Progenitor cell of endocrine pancreas (in vitro differentiated cells): ENCODE measurements at regions not wholly inside any gene's neighbourhood (a gene's known extent, or its start where the extent isn't known, plus 50 kb on each side); places are given as distances from the start of the nearest gene placed in this dataset.

Source experiments
- DNase-seq: peaks from one replicate; pipeline ENCODE4 v3.0.0; 2021; ENCODE audit warnings: low spot score; ENCODE audit not compliant: unreplicated experiment
- H3K27ac Mint-ChIP-seq: 2 replicates; pipeline ENCODE4 v1.8.0; 2021; ENCODE audit warnings: mild to moderate bottlenecking, moderate library complexity, mixed read lengths
- H3K27me3 Mint-ChIP-seq: 2 replicates; pipeline ENCODE4 v1.8.0; 2021; ENCODE audit warnings: mixed read lengths
- H3K36me3 Mint-ChIP-seq: 2 replicates; pipeline ENCODE4 v1.8.0; 2022; ENCODE audit warnings: mixed read lengths; ENCODE audit not compliant: insufficient read depth
- H3K4me1 Mint-ChIP-seq: 2 replicates; pipeline ENCODE4 v1.8.0; 2021; ENCODE audit warnings: low read depth, mixed read lengths
- H3K4me3 Mint-ChIP-seq: 2 replicates; pipeline ENCODE4 v1.8.0; 2021; ENCODE audit warnings: low read depth, mild to moderate bottlenecking, moderate library complexity, mixed read lengths
- H3K9me3 Mint-ChIP-seq: 2 replicates; pipeline ENCODE4 v1.8.0; 2021; ENCODE audit warnings: low read depth, mixed read lengths
- CTCF ChIP-seq: fragments of 200-600 bp; sonication (generic); IDR thresholded peaks from one replicate; pipeline ENCODE4 v1.5.0; 2021; ENCODE audit warnings: antibody characterized with exemption, mild to moderate bottlenecking; ENCODE audit not compliant: unreplicated experiment

- Mint-ChIP-seq H3K27ac (no peak overlapping the region), H3K27me3 (no peaks in the 10 kb centered on the region), H3K9me3 (peaks cover 4% of the 10 kb centered on the region), H3K4me3 (no peak overlapping the region), H3K4me1 (no peaks in the 10 kb centered on the region), H3K36me3 (no peaks in the 10 kb centered on the region)
- DNase-seq, result no peak
- no peak for TF ChIP-seq CTCF
Measured at GRCh38 chr3:189404024-189404423, 227.2 kb upstream of the TP63 start.

GRCh38 chr3:189404797-189405484, 226.2 kb upstream of the TP63 start:
- no peaks in the 10 kb centered on the region for H3K27me3 Mint-ChIP-seq
- no peak overlapping the region for H3K27ac Mint-ChIP-seq
- H3K36me3 Mint-ChIP-seq, result no peaks in the 10 kb centered on the region

GRCh38 chr3:189406148-189406547, 225.0 kb upstream of the TP63 start:
- H3K9me3 Mint-ChIP-seq, result peaks cover 4% of the 10 kb centered on the region
- H3K27ac Mint-ChIP-seq, result no peak overlapping the region
- no peak for TF ChIP-seq CTCF
- H3K36me3 Mint-ChIP-seq, result no peaks in the 10 kb centered on the region
- H3K4me3 Mint-ChIP-seq, result no peak overlapping the region
- DNase-seq, result no peak
- no peaks in the 10 kb centered on the region for H3K27me3 Mint-ChIP-seq
- no peaks in the 10 kb centered on the region for H3K4me1 Mint-ChIP-seq

More at GRCh38 chr3:189404797-189405484, 226.2 kb upstream of the TP63 start:
- no peak for TF ChIP-seq CTCF
- Mint-ChIP-seq H3K9me3 (peaks cover 4% of the 10 kb centered on the region), H3K4me3 (no peak overlapping the region), H3K4me1 (no peaks in the 10 kb centered on the region)
- DNase-seq, result no peak

GRCh38 chr3:189410522-189410921, 220.7 kb upstream of the TP63 start:
- Mint-ChIP-seq H3K4me1 (no peaks in the 10 kb centered on the region), H3K36me3 (no peaks in the 10 kb centered on the region), H3K27me3 (no peaks in the 10 kb centered on the region), H3K9me3 (no peaks in the 10 kb centered on the region), H3K4me3 (no peak overlapping the region), H3K27ac (no peak overlapping the region)
- TF ChIP-seq CTCF, result no peak
- no peak for DNase-seq

GRCh38 chr3:189419038-189419437, 212.2 kb upstream of the TP63 start:
- no peak for DNase-seq
- H3K4me1 Mint-ChIP-seq, result no peaks in the 10 kb centered on the region
- no peaks in the 10 kb centered on the region for H3K27me3 Mint-ChIP-seq
- TF ChIP-seq CTCF, result no peak
- no peaks in the 10 kb centered on the region for H3K9me3 Mint-ChIP-seq
- H3K4me3 Mint-ChIP-seq, result no peak overlapping the region
- H3K36me3 Mint-ChIP-seq, result no peaks in the 10 kb centered on the region
- no peak overlapping the region for H3K27ac Mint-ChIP-seq
